Superior temporal gyrus (tissue), 1 donor: ENCODE measurements at regions not wholly inside any gene's neighbourhood (a gene's known extent, or its start where the extent isn't known, plus 50 kb on each side); places are given as distances from the start of the nearest gene placed in this dataset.

Source experiments
- DNase-seq: peaks from one replicate; pipeline ENCODE4 v3.0.0-alpha.2; 2016; ENCODE audit errors: extremely low spot score

DNA sequence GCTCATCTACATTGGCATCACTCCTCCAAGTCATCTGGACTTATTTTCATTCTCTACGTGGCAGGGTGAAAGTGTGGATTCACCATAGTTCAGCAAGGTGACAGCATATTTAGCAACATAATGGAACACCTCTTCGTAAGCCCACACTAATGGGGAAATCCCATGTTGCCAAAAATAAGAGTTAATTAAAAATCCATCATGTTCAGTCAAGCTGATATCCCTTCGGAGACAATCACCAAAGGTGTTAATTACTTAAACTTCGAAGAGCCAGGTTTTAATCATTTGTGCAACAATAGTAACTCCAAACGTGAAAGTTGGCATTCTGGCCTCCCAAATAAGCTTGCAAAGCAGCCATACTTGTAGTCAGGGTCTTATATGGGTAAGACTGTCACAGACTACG, 242.9 kb downstream of the NSG2 start:
- DNase-seq, result no peak

DNA sequence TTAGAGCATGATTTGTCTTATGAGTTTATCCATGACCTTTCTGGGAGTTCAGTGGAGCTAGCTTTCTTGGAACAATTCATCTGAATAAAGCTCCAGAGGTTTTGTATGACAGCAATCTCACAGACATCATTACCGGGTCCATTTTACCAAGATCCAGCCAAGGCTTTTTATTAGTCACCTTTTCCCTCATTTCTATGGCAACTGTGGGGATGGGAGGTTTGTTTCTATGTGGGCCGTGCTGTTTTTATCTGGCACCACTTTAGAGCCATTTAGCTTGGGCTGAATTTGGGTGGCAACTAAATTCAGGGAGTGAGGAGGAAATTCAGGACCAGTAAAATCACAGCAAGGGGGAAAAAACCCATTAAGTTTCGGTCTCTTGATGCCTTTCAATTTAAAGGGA, 245.7 kb downstream of the NSG2 start:
- DNase-seq, result peak; percentile 21

DNA sequence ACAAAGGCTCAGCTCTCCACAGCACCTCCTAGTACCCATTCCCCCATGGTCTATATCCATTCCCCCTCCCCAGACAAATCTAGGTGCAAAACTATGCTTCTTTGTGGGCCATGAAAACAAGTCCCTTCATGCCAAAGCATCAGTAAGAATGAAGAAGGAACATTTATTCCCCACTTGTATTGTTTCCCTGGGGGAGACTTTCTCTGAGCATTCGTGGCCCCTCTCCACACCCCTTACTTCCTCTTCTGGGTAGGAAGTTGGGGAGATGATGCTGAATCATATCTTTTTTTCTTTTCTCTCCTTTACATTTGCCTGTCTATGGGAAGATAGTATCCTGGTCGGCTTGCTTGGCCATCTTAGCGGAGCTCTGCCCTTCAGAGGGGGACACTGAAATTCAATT, 246.8 kb downstream of the NSG2 start:
- DNase-seq, result no peak

DNA sequence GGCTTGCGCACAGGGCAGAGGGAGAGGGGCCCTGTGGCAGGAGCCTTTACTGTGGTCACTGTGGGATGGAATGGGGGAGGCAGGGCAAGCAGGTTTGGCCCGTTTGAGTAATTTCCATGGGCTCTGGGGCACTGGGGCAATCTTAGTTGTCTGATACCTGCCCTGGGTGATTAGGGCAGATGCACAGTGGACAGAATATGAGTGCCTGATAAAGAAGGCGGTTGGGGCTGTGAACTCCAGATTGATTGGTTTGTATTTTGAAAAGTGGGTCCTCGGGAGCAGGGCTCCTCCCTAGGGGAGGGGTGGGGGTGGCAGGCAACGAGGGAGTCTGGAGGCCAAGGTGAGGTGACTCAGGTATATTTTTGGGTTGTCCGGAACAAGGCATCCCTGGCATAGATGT, 247.5 kb downstream of the NSG2 start:
- DNase-seq, result no peak

- no peak for DNase-seq
Observed at GRCh38 chr5:174293481-174293880, 248.0 kb downstream of the NSG2 start.

DNA sequence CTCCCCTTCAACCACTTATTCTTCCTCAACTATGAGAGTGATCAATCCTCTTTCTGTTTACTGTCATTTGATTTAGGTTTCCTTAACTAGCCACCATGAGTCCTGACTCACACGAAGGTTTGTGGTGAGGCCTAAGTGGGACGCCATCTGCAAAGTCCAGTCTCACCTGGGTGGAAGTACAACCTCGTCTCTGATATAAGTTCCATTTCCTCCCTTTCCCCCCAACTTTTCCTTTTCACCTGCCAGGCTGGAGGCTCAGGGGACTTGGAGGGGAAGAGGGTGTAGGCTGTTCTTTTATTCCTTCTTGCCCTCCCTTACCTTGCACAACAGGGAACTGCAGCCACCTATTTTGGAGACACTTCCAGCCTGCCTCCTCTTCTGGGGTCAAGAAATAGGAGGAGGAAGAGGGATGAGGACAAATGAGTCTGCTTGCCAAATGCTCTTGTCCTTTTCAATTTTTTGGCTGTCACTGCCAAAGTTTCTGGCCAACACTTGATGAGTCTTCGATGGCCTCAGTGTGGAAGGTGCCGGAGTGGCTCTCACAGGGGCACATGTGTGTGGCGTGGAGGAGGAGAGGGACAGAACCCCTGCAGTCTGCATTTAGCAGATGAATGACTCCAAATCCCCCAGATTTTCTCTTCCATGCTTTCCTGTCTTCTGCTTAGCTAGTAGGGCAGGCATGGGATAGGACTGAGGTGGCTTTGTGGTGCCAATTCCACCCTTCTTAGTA, 249.6 kb downstream of the NSG2 start:
- no peak for DNase-seq

GRCh38 chr5:174295702-174296436, 250.4 kb downstream of the NSG2 start:
- peak; percentile 26 for DNase-seq

GRCh38 chr5:174300118-174300940, 254.8 kb downstream of the NSG2 start:
- no peak for DNase-seq

- peak; percentile 48 for DNase-seq
Observed at GRCh38 chr5:174300941-174301761, 255.6 kb downstream of the NSG2 start.

DNA sequence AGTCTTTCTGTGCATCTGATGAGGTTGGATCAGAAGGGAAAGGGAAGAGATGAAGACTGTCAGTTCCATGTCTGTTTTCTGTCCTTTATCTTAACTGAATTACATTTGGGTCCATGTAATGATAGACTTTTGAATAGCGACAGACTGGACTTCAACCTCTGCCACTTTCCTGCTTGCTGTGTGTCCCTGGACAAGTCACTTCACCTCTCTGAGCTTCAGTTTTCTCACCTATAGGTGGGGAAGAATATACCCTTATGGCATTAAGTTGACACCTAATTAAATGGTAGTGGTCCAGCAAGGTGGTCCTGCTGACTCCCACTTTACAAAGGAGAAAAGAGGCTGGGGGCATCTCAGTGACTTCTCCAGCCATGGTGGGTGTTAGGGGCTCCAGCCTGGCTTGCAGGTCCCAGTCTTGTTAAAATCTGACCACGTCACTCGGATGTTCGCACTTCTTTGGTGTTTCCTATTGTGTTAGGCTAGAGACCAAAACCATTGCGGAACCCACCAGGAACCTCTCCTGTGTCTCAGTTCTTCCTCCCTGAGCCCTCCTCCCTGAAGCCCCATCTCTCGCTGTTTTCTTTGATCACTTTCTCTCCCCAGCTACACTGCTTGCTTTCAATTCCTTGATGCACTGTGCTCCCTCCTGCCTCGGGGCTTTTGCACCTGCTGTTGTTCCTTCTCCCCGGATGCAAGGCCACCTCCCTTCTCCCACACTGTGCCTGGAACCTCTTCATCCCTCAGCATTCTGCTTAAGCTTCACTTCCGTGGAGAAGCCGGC, 256.5 kb downstream of the NSG2 start:
- no peak for DNase-seq

GRCh38 chr5:174303035-174303434, 257.5 kb downstream of the NSG2 start:
- DNase-seq, result no peak

- no peak for DNase-seq
Observed at GRCh38 chr5:174303437-174304045, 258.0 kb downstream of the NSG2 start.

- no peak for DNase-seq
Observed at GRCh38 chr5:174305241-174305681, 259.8 kb downstream of the NSG2 start.

GRCh38 chr5:174306345-174307030, 261.0 kb downstream of the NSG2 start:
- DNase-seq, result no peak

DNA sequence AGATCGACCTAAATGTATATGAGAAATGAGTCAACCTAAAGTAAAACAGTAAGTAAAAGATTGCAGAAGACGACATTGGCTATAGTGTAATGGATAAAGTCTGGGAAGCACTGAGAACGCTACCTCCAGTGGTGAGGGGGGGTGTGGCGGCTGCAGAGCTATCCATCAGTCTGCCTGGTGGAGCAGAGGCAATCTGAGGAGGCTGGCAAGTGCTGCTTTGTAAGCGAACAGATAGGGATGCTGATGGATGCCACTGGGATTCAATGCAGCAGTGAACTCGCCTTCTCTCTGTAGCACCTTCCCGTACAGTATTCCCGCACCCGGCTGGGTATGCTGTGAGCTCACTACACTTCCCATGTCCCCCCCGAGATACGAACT, 261.5 kb downstream of the NSG2 start:
- no peak for DNase-seq

DNA sequence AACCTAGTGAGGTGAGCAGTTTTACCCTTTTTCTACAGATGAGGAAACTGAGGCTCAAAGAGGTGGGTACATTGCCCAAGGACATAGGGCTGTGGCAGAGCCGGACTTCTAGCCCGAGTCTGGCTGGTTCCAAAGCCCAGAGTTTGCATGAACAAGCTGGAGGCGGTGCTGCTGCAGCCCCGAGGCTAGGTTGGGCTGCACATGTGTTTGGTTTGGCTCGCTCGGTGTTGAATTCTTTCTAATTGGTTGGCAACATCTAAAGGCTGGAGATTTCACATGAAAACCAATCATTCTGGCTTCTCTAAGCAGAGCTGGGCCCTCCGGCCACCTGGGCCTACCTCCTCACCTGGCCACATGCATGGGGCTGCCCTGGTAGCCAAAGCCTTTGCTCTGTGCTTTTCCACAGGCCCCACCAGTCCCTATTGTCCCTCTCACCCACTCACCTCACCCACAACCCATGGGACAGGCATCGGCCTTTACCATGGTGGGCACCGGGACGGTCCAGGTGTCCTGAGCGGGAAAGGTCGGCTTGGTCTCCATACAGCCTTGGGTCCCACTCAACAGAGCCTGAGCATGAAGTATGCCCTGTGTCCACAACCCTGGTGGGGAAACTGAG, 262.3 kb downstream of the NSG2 start:
- no peak for DNase-seq

DNA sequence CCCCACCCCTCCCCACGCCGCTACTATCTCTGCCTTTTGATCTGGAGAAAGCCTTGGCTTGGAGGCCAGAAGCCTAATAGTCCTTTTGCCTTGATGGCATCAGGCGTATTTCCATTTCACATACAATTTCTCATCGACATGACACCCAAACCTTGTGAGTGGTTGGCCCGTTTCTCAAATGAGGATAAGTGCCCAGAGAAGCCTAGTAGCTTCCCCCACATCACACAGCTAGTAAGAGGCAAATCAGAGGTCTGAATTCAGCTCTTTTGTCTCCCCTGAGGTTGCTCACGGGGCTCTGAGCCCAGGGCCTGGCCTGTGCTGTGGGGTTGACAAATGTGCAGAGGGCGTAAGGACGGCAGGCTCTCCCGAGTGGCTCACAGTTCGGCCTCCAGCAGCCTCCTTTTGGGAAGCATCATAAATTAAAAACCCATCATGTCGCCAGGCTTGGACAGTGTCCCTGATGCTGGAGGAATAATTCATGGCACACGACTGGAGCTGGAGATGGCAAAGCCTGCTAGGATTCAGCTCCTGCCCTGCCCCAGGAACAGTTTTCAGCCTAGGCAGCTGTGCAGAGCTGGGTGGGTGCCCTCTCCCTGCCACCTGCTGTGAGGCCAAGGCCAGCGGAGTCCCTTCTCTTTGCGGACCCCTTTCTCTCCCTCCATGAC, 263.8 kb downstream of the NSG2 start:
- no peak for DNase-seq

DNA sequence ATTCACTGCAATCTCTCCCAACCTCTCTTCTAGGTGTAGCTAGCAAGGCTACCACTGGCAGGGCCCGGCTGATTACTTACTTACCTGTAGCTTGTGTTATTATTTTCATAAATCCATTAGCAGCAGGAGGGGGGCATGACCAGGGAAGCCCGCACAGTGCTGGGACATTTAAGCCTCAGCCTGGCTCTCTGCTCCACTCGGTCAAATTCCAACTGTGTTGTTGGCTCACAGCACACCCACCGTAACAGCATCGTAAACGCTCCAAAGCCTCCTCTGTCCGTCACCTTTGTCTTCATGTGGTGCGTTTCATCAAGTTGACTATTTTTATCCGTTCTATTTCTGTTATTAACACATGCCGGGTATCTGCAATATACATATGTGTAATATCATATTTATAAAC, 264.7 kb downstream of the NSG2 start:
- no peak for DNase-seq

GRCh38 chr5:174310706-174311105, 265.2 kb downstream of the NSG2 start:
- no peak for DNase-seq
